Activated CD4-positive, alpha-beta memory T cell treated with anti-CD3 and anti-CD28 coated beads, Interleukin-2, amount 10 ng/mL, durations not matched to agents 7 days and 5 days (primary cell): ENCODE measurements at regions not wholly inside any gene's neighbourhood (a gene's known extent, or its start where the extent isn't known, plus 50 kb on each side); places are given as distances from the start of the nearest gene placed in this dataset.
"Not testable (repeated sequence)": the region's sequence is repeated elsewhere in the genome, so short reads cannot be mapped to it uniquely, and the experiment has no call there.

Experiments
- CTCF ChIA-PET: fragments of 350-600 bp; sonication (Branson Sonifier 250); formaldehyde crosslinking; loops from one replicate; lab custom pipeline; 2021; ENCODE audit warnings: antibody characterized with exemption, inconsistent platforms; lab: Charles Lee
- POLR2A ChIA-PET: fragments of 350-600 bp; sonication (Branson Sonifier 250); formaldehyde crosslinking; loops from one replicate; lab custom pipeline; 2021; ENCODE audit warnings: antibody characterized with exemption; lab: Charles Lee
- DNase-seq: peaks from one replicate; pipeline ENCODE4 v3.0.0-alpha.2; 2020
- H3K27ac Mint-ChIP-seq: one replicate; pipeline ENCODE4 v1.8.0; 2021; ENCODE audit warnings: mild to moderate bottlenecking, mixed read lengths
- H3K27me3 Mint-ChIP-seq: one replicate; pipeline ENCODE4 v1.8.0; 2021; ENCODE audit warnings: mixed read lengths
- H3K36me3 Mint-ChIP-seq: one replicate; pipeline ENCODE4 v1.8.0; 2021; ENCODE audit warnings: low read depth, mixed read lengths
- H3K4me1 Mint-ChIP-seq: one replicate; pipeline ENCODE4 v1.8.0; 2021; ENCODE audit warnings: mixed read lengths
- H3K4me3 Mint-ChIP-seq: one replicate; pipeline ENCODE4 v1.8.0; 2021; ENCODE audit warnings: mild to moderate bottlenecking, mixed read lengths
- H3K9me3 Mint-ChIP-seq: one replicate; pipeline ENCODE4 v1.8.0; 2021; ENCODE audit warnings: mixed read lengths

DNA sequence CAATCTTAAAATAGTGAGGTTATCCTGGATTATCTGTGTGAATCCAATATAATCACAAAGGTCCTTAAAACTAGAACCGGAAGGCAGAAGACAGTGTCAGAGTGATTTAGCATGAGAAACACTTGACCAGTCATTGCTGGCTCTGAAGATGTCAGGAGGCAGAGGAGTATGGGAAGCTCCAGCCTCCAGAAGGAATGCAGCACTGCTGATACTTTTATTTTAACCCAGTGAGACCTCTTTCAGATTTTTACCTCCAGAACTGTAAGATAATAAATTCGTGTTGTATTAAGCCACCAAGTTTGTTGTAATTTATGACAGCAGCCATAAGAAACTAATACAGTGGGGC lies 134.4 kb upstream of the ZC3H12C start:
- no peak overlapping the region for H3K27ac Mint-ChIP-seq
- H3K9me3 Mint-ChIP-seq = no peaks in the 10 kb centered on the region
- peaks cover 14% of the 10 kb centered on the region for H3K4me1 Mint-ChIP-seq
- H3K27me3 Mint-ChIP-seq = peaks cover 18% of the 10 kb centered on the region
- DNase-seq = no peak
- ChIA-PET POLR2A (interaction anchor here (0.6 kb wide), 1 partner anchor 12 kb away, joined by 3 read pairs; no protein-coding TSS in a partner anchor), CTCF (no interaction called here)
- no peak overlapping the region for H3K4me3 Mint-ChIP-seq
- H3K36me3 Mint-ChIP-seq = no peaks in the 10 kb centered on the region

DNA sequence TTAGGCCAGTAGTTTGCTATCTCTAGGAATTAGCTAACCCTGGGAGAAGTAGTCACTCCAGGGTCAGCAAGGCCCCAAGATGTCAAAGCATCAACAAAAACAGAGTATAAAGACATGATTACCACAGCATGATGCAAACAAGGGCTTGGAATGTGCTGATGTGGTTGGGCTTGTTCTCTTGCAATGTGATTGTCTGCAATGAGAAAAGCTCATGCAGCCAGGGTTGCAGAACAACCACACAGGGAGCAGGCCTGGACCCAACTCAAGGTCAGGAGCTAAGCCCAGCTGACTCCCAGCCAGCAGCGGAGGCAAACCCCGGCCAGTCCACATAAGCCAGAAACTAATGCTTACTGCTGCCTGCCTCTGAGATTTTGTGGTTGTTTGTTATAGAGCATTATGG lies 132.4 kb upstream of the ZC3H12C start:
- Mint-ChIP-seq H3K4me1 (peaks cover 10% of the 10 kb centered on the region), H3K27me3 (peaks cover 11% of the 10 kb centered on the region), H3K27ac (no peak overlapping the region), H3K4me3 (no peak overlapping the region), H3K36me3 (no peaks in the 10 kb centered on the region), H3K9me3 (peaks cover 3% of the 10 kb centered on the region)
- no peak for DNase-seq
- POLR2A ChIA-PET = no interaction called here
- CTCF ChIA-PET = no interaction called here

DNA sequence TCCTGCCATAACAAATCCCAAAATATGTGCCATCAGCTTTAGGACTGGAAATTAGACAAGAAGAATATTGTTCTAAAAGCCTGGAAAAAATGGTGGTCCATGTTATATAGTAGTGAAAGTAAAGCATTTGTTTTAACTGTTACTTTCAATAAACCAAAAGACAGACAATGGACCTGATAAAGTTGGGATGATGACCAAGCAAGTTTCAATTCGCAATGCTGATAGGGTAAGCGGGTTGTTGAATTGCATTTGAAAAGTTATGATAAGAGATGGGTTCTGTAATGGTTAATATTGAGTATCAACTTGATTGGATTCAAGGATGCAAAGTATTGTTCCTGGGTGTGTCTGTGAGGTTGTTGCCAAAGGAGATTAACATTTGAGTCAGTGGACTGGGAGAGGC lies 131.9 kb upstream of the ZC3H12C start:
- Mint-ChIP-seq H3K4me1 (peaks cover 6% of the 10 kb centered on the region), H3K27ac (no peak overlapping the region), H3K27me3 (peaks cover 6% of the 10 kb centered on the region), H3K9me3 (peaks cover 3% of the 10 kb centered on the region), H3K36me3 (no peaks in the 10 kb centered on the region), H3K4me3 (no peak overlapping the region)
- ChIA-PET POLR2A (no interaction called here), CTCF (no interaction called here)
- DNase-seq = no peak

DNA sequence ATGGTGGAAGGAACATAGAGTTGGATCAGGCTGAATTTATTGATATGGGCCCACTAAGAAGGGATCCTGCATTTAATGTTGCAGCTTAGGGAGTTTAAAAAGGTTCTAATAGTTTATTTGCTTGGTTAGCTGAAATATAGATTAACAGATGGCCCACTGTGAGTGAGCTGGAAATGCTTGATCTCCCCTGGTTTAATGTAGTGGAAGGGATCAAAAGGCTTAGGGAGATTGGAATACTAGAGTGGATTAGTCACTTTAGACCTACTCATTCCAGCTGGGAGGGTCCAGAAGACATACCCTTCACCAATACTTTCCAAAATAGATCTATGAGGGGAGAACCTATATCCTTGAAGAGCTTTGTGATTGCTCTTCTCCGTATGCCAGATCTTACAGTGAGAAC lies 130.1 kb upstream of the ZC3H12C start:
- H3K27ac Mint-ChIP-seq = no peak overlapping the region
- H3K9me3 Mint-ChIP-seq = peaks cover 3% of the 10 kb centered on the region
- ChIA-PET POLR2A (no interaction called here), CTCF (no interaction called here)
- peaks cover 1% of the 10 kb centered on the region for H3K27me3 Mint-ChIP-seq
- H3K36me3 Mint-ChIP-seq = no peaks in the 10 kb centered on the region
- no peak overlapping the region for H3K4me3 Mint-ChIP-seq
- DNase-seq = no peak
- H3K4me1 Mint-ChIP-seq = no peaks in the 10 kb centered on the region

DNA sequence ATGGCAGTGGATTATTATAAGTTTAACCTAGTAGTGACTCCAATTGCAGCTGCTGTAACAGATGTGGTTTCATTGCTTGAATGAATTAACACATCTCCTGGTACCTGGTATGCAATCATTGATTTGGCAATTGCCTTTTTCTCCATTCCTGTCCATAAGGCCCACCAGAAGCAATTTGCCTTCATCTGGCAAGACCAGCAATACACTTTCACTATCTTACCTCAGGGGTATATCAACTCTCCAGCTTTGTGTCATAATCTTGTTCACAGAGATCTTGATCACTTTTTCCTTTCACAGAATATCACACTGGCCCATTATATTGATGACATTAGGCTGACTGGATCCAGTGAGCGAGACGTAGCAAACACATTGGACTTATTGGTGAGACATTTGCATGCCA lies 128.7 kb upstream of the ZC3H12C start:
- peaks cover 3% of the 10 kb centered on the region for H3K9me3 Mint-ChIP-seq
- no peak for DNase-seq
- H3K4me3 Mint-ChIP-seq = no peak overlapping the region
- no peaks in the 10 kb centered on the region for H3K36me3 Mint-ChIP-seq
- H3K4me1 Mint-ChIP-seq = no peaks in the 10 kb centered on the region
- H3K27ac Mint-ChIP-seq = no peak overlapping the region
- CTCF ChIA-PET = no interaction called here
- POLR2A ChIA-PET = no interaction called here
- H3K27me3 Mint-ChIP-seq = peaks cover 1% of the 10 kb centered on the region

DNA sequence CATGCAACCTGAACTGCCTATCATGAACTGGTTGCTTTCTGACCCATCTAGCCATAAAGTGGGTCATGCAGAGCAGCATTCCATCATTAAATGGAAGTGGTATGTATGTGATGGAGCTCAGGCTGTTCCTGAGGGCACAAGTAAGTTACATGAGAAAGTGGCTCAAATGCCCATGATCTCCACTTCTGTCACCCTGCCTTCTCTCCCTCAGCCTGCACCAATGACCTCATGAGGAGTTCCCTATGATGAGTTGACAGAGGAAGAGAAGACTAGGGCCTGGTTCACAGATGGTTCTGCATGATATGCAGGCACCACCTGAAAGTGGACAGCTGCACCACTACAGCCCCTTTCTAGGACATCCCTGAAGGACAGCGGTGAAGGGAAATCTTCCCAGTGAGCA lies 127.7 kb upstream of the ZC3H12C start:
- POLR2A ChIA-PET, H3K36me3 Mint-ChIP-seq, CTCF ChIA-PET, H3K27me3 Mint-ChIP-seq, DNase-seq, H3K27ac Mint-ChIP-seq, H3K4me3 Mint-ChIP-seq, H3K9me3 Mint-ChIP-seq, H3K4me1 Mint-ChIP-seq: not testable (repeated sequence)

DNA sequence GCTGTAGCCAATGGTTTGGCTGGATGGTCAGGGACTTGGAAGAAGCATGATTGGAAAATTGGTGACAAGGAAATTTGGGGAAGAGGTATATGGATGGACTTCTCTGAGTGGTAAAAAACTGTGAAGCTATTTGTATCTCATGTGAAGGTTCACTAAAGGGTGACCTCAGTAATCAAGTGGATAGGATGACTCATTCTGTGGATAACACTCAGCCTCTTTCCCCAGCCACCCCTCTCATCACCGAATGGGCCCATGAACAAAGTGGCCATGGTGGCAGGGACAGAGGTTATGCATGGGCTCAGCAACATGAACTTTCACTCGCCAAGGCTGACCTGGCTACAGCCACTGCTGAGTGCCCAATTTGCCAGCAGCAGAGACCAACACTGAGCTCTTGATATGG lies 127.3 kb upstream of the ZC3H12C start:
- H3K27ac Mint-ChIP-seq, CTCF ChIA-PET, H3K27me3 Mint-ChIP-seq, DNase-seq, POLR2A ChIA-PET, H3K4me1 Mint-ChIP-seq, H3K4me3 Mint-ChIP-seq, H3K9me3 Mint-ChIP-seq, H3K36me3 Mint-ChIP-seq: not testable (repeated sequence)

DNA sequence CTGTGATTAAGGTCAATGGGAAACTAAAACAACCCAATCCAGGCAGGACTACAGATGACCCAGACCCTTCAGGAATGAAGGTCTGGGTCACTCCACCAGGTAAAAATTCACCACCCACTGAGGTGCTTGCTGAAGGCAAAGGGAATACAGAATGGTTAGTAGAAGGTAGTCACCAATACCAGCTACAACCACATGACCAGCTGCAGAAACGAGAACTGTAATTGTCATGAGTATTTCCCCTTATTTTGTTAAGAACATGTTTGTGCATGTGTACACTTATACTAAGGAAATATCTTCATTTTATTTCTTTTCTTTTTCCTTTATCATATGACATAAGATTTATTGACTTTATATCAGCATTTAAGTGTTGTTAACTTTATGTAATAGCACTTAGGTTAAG lies 126.1 kb upstream of the ZC3H12C start:
- DNase-seq, H3K9me3 Mint-ChIP-seq, H3K27ac Mint-ChIP-seq, H3K27me3 Mint-ChIP-seq, H3K4me1 Mint-ChIP-seq, H3K4me3 Mint-ChIP-seq, CTCF ChIA-PET, H3K36me3 Mint-ChIP-seq, POLR2A ChIA-PET: not testable (repeated sequence)

DNA sequence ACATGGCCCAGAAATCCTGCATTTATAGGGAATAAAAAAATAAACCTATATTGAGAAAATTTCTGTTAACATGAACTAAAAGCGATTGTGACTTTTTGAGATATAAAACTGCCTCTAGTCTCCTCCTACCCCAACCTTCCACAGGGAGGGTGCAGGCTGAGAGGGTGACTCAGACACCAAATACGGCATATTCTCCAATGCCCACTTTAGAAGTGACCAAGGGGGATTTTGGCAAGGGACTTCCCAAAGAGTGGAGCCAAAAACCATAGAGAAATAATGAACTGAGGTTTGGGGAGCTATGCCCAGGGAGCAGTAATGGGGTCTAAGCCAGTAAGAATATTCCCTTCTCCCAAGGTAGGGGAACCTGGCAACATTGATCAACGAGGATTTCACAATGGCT lies 124.9 kb upstream of the ZC3H12C start:
- no peak for DNase-seq
- H3K4me1 Mint-ChIP-seq = peaks cover 7% of the 10 kb centered on the region
- ChIA-PET CTCF (no interaction called here), POLR2A (no interaction called here)
- H3K27ac Mint-ChIP-seq = no peak overlapping the region
- no peak overlapping the region for H3K4me3 Mint-ChIP-seq
- H3K9me3 Mint-ChIP-seq = peaks cover 3% of the 10 kb centered on the region
- H3K27me3 Mint-ChIP-seq = peaks cover 3% of the 10 kb centered on the region
- no peaks in the 10 kb centered on the region for H3K36me3 Mint-ChIP-seq

DNA sequence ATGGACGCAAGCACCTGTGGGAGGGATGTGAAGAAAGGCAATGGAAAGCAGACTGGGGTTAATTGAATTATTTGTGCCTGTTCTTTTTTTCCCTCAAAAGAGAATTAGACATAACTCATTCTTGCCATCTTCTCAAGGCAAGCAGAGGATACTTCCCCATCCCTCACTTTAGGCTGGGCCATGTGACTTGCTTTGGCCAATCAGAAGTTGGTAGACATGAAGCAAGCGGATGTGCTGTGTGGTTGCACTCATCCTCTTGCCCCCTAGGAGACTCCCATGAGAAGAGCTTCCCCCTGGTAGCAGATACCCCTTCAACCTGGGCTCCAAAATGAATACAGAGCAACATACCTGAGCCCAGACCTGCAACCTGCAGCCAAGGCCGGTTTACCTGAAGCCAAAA lies 124.4 kb upstream of the ZC3H12C start:
- Mint-ChIP-seq H3K4me3 (no peak overlapping the region), H3K36me3 (no peaks in the 10 kb centered on the region), H3K27me3 (peaks cover 5% of the 10 kb centered on the region), H3K9me3 (peaks cover 3% of the 10 kb centered on the region), H3K4me1 (peaks cover 7% of the 10 kb centered on the region), H3K27ac (no peak overlapping the region)
- ChIA-PET POLR2A (no interaction called here), CTCF (no interaction called here)
- no peak for DNase-seq

DNA sequence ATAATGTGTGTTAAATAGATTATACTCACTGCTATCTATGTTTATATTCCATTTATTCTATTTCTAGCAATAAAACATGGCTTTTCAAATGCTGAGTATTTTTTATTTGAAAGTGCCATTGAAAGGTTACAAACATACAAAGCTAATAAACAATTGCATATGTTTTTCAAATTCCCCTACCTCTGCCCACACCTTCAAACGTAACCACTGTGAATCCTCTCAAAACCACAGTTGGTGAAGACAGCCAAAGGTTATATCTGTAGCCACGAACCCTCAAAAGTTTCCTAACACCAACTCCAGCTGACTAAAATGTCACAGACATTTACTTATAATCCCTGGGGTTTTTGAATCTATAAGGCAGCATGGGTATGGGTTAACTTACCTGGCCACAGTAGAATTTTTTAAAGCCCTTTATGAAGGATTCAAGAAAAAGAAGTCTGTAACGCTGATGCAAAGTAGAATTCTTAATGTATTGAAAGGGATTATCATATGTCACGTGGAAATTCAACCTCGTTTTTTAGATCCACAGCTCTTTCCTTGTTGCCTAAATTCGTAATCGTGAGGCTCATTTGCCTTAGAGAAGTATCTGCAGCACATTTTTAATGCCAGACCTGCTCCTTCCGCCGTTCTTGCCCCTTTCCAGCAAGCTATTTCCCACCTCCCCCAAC lies 122.5 kb upstream of the ZC3H12C start:
- Mint-ChIP-seq H3K27me3 (peaks cover 15% of the 10 kb centered on the region), H3K36me3 (no peaks in the 10 kb centered on the region), H3K9me3 (no peaks in the 10 kb centered on the region), H3K27ac (no peak overlapping the region), H3K4me1 (peaks cover 7% of the 10 kb centered on the region), H3K4me3 (no peak overlapping the region)
- DNase-seq = no peak
- CTCF ChIA-PET = no interaction called here
- POLR2A ChIA-PET = interaction anchor here (1.1 kb wide), 1 partner anchor 12 kb away, joined by 3 read pairs; no protein-coding TSS in a partner anchor

DNA sequence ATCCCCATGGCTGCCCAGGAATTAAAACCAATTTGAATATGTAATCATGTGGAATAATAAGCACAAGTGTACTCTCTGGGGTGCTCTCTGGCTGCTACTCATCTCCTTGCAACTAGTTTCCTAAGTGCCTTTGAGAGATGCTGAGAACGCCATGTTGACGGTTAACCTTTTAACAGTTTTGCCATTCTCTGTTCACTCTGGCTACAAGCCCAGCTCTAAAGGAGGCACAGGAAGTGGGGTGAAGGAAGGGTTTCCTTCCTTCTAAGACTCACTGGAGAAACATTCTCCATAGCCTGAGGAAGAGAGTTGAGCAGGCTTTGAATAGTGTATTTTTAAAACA lies 122.0 kb upstream of the ZC3H12C start:
- H3K4me3 Mint-ChIP-seq = no peak overlapping the region
- no peak overlapping the region for H3K27ac Mint-ChIP-seq
- peaks cover 7% of the 10 kb centered on the region for H3K4me1 Mint-ChIP-seq
- no peaks in the 10 kb centered on the region for H3K9me3 Mint-ChIP-seq
- no peak for DNase-seq
- peaks cover 15% of the 10 kb centered on the region for H3K27me3 Mint-ChIP-seq
- POLR2A ChIA-PET = interaction anchor here (1.1 kb wide), 1 partner anchor 13 kb away, joined by 3 read pairs; no protein-coding TSS in a partner anchor
- CTCF ChIA-PET = no interaction called here
- H3K36me3 Mint-ChIP-seq = no peaks in the 10 kb centered on the region

DNA sequence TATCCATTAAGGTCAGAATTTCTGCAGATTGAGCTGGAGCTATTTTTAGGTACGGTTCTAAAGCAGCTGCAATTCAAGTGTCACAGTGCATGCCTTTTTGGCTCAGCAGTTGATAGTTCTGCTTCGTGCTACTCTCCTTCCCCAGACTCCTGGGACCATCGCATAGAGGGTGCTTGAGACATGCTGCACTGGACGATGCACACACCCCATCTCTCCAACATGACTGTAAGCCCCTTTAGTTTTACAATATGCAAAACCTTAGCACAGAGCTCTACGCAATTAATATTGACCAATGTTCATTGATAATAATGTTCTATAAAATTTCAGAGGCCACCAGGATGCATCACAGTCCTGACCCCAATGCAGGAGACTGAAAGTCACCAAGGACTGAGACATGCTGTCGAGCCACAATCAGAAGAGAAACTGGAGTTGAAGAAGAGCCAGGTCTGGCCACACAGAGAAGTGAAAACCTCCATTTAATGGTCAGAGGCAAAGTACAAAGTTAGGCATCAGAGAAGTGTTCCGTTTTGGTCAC lies 120.9 kb upstream of the ZC3H12C start:
- Mint-ChIP-seq H3K36me3 (no peaks in the 10 kb centered on the region), H3K4me3 (no peak overlapping the region), H3K4me1 (peaks cover 7% of the 10 kb centered on the region), H3K27me3 (peaks cover 17% of the 10 kb centered on the region), H3K9me3 (no peaks in the 10 kb centered on the region), H3K27ac (no peak overlapping the region)
- DNase-seq = no peak
- ChIA-PET CTCF (no interaction called here), POLR2A (no interaction called here)

DNA sequence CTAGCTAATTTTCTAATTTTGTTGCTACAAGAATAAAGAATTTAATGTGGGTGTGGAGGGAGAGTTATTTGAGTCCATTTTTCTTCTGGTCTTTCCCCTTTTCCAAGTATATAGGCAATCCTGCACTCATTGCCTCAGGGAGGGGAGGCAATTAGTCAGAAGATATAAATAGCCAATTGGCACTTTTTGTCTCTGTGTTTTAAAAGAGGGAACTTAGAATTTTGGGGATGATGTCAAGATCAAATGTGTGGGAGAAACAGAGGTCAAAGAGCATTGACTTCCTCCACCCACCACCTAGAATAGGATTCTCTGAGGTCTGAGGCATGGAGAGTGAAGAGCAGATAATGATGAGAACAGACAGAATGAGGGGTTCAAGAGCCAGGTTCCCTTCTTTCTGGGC lies 120.3 kb upstream of the ZC3H12C start:
- no peak for DNase-seq
- Mint-ChIP-seq H3K27ac (no peak overlapping the region), H3K27me3 (peaks cover 18% of the 10 kb centered on the region), H3K4me3 (no peak overlapping the region), H3K36me3 (no peaks in the 10 kb centered on the region), H3K4me1 (peaks cover 7% of the 10 kb centered on the region), H3K9me3 (no peaks in the 10 kb centered on the region)
- ChIA-PET POLR2A (no interaction called here), CTCF (no interaction called here)
